NB4 (cell line): ENCODE measurements at regions not wholly inside any gene's neighbourhood (a gene's known extent, or its start where the extent isn't known, plus 50 kb on each side); places are given as distances from the start of the nearest gene placed in this dataset.
A peak's percentile ranks its signal among the peaks of the same experiment; 100 is the strongest.

Experiments
- DNase-seq: peaks from one replicate; pipeline ENCODE4 v3.0.0; 2010; ENCODE audit warnings: low read depth
- H3K4me3 ChIP-seq: one replicate; pipeline ENCODE4 v1.5.1; 2011; ENCODE audit warnings: mild to moderate bottlenecking, low read depth, low read length, moderate library complexity
- MYC ChIP-seq: IDR thresholded peaks from 2 replicates; pipeline ENCODE4 v1.6.1; 2011; ENCODE audit warnings: low read depth, low read length
- POLR2A ChIP-seq: IDR thresholded peaks from 2 replicates; pipeline ENCODE4 v1.6.1; 2011; ENCODE audit warnings: mild to moderate bottlenecking; ENCODE audit not compliant: insufficient read length; ENCODE audit errors: extremely low read depth
- TF ChIP-seq, protein P1 (sequence below): IDR thresholded peaks from 2 replicates; pipeline ENCODE4 v1.6.1; 2011; ENCODE audit warnings: low read depth, low read length
- TF ChIP-seq, protein P2 (sequence below): IDR thresholded peaks from one replicate; pipeline ENCODE4 v1.5.1; 2012; ENCODE audit warnings: low read depth, low read length

GRCh38 chr15:69663441-69663840 is 210.8 kb downstream of the RPLP1 start:
- H3K4me3 ChIP-seq = no peak overlapping the region
- TF ChIP-seq, protein P1, sequence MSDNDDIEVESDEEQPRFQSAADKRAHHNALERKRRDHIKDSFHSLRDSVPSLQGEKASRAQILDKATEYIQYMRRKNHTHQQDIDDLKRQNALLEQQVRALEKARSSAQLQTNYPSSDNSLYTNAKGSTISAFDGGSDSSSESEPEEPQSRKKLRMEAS = no peak
- TF ChIP-seq, protein P2, sequence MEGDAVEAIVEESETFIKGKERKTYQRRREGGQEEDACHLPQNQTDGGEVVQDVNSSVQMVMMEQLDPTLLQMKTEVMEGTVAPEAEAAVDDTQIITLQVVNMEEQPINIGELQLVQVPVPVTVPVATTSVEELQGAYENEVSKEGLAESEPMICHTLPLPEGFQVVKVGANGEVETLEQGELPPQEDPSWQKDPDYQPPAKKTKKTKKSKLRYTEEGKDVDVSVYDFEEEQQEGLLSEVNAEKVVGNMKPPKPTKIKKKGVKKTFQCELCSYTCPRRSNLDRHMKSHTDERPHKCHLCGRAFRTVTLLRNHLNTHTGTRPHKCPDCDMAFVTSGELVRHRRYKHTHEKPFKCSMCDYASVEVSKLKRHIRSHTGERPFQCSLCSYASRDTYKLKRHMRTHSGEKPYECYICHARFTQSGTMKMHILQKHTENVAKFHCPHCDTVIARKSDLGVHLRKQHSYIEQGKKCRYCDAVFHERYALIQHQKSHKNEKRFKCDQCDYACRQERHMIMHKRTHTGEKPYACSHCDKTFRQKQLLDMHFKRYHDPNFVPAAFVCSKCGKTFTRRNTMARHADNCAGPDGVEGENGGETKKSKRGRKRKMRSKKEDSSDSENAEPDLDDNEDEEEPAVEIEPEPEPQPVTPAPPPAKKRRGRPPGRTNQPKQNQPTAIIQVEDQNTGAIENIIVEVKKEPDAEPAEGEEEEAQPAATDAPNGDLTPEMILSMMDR = no peak
- TF ChIP-seq MYC = no peak
- TF ChIP-seq POLR2A = no peak
- no peak for DNase-seq

- TF ChIP-seq MYC (no peak), POLR2A (no peak)
- TF ChIP-seq, protein P1 = no peak
- TF ChIP-seq, protein P2 = no peak
- no peak overlapping the region for H3K4me3 ChIP-seq
- DNase-seq = no peak
Measured at GRCh38 chr15:69663982-69664381, 211.4 kb downstream of the RPLP1 start.

DNA sequence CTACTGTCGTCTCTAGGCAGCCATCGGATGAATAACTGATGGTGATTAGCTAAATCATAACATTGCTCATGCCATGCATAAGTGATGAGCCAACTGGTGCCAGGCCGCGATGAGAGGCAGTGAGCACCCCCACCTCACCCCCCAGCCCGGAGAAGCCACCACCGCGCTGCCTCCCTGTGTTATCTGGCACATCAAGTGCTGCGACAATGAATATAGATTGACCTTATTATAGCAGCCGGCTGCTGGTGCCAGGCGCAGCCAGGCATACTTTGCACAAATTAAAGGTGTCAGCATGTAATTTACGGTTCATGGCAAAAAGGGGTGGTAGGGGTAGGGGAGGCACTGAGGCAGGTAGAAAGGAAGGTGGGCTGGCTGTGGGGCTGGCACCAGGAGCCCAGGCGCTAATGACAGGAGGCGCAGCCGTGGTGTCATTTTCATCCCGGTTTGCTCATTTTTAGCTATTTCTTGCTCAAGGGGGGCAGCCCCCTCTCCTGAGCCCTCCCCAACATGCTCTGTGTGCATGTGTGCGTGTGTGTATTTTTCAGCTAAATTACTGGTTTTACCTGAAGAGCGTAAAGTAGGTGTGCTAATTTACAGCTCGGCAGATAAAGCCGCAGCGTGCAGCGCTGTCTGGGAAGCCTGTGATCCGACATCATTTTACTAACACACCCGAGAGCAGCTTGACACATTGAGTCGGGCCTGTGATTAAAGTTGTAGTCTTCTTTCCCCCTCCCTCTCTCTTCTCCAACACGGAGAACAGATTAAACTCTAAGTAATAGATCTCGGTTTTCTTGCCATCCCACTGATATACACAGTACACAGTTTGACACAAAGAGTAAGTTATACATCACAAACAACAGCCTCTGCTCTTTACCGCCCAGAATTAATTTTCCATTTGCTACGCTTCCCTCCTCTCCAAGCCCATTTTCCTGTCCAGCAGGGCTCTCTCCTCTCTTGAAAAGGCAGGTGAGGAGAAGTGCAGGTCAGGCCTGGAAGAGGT is 212.3 kb downstream of the RPLP1 start:
- H3K4me3 ChIP-seq = no peak overlapping the region
- no peak for DNase-seq

DNA sequence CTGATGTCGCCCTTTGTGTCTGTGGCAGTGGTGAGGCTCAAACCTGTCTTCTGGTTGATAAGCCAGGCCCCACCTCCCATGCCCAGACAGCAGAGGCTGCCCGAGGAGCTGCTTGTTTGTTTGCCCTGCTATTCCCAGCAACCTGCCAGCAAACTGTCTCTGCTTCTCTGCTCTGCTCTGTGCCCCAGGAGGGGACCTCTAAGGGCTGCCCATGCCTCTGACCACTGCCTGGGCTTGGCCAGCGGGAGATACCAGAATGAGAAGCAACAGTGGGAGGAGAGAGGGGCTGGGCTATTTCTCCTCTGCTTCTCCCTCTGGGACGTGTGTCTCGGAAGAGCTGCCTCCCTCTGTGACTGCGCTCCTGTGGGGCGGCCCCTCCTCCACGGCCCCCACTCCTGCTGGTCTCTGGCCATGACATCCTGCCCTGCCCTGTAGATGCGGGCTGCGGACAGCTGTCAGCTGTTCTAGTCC is 213.1 kb downstream of the RPLP1 start:
- TF ChIP-seq, protein P2 = no peak
- TF ChIP-seq, protein P1 = no peak
- no peak for TF ChIP-seq POLR2A
- TF ChIP-seq MYC = no peak
- DNase-seq = peak; percentile 32
- no peak overlapping the region for H3K4me3 ChIP-seq

More for the DNA sequence above, 212.3 kb downstream of the RPLP1 start:
- no peak for TF ChIP-seq MYC
- no peak for TF ChIP-seq POLR2A
- TF ChIP-seq, protein P1 = no peak

DNA sequence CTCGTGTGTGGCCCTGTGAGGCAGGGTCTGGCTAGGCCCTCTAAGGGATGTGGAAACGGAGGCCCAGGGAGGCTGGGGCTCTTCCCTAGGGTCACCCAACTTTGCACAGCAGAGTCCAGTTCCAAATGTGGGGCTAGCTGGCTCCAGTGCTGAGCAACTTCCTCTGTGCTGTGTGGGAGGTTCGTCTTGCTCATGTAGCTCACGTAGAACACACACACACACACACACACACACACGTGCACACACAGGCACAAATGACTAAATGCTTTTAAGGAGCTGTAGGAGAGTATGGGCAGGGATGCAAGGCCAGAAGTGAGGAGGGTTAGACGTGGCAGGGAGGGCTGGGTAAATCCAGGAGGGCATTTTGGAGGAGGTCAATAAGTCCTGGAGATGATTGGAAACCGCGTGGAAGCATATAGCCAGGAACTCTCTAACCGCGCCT is 213.8 kb downstream of the RPLP1 start:
- TF ChIP-seq, protein P2 = no peak
- TF ChIP-seq POLR2A (no peak), MYC (peak; percentile 72)
- TF ChIP-seq, protein P1 = peak; percentile 88
- DNase-seq = peak; percentile 85
- H3K4me3 ChIP-seq = no peak overlapping the region
